CD4-positive, alpha-beta T cell treated with Interleukin-21 for 1 hour (primary cell): ENCODE measurements at regions not wholly inside any gene's neighbourhood (a gene's known extent, or its start where the extent isn't known, plus 50 kb on each side); places are given as distances from the start of the nearest gene placed in this dataset.

ENCODE experiments used
- DNase-seq: peaks from one replicate; pipeline ENCODE4 v3.0.0-alpha.2; 2020

DNA sequence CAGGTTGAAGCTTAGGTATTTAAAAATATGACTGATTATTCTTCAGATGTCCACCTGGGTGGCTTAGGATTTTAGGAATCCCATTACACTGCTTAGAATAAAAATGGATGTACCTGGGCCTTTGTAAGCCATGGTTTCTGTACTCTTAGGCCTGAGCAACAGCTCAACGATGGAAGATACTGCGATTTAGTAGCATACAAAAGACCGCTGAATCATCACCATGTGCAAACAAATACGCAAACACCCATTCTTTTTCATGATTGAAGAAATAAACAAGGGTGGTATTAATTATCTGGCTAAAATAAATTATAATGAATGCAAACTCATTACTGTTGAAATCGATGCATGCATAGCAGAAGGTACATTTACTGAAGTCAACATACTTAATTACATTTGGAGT, 188.9 kb downstream of the ZNF330 start:
- no peak for DNase-seq

- DNase-seq = no peak
These were observed 190.1 kb downstream of the ZNF330 start for GRCh38 chr4:141410839-141411238.

GRCh38 chr4:141411936-141412335, 191.2 kb downstream of the ZNF330 start:
- no peak for DNase-seq

DNA sequence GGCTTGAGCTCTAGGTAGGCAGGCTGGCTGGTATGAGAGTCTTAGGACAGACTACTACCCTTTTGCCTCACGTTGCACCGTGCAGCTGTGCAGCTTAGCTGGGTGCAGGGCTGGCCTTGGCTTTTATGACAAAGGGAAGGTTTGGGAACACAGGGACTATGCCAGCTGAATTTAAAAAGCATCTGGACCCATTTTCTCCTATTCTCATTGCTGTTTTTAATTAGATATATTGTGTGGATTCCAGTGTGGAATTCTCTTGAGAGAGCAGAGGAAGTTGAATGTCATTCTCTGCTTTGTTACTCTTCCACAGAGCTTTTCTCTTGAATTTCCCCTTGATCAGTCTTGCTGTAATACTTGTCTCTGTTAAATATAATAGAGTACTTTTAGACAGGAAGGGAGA, 192.7 kb downstream of the ZNF330 start:
- DNase-seq = no peak

- no peak for DNase-seq
These were observed 195.0 kb downstream of the ZNF330 start for GRCh38 chr4:141415651-141416050.

- DNase-seq = no peak
These were observed 195.5 kb downstream of the ZNF330 start for GRCh38 chr4:141416219-141416618.

- no peak for DNase-seq
These were observed 196.1 kb downstream of the ZNF330 start for GRCh38 chr4:141416677-141417363.

DNA sequence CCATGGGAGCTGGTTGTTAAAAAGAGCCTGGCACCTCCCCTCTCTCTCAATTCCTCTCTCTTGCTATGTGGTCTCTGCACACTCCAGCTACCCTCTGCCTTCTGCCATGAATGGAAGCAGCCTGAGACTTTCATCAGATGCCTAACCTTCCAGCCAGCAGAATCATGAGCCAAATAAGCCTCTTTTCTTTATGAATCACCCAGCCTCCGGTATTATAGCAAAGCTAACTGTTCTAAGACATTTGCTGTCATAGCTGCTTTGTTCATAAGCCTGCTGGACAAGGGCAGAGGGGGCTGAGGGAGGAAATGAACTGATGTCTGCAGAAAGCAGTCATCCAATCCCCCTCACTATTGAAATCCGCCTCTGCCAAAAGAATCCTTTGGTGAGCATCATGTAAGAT, 196.7 kb downstream of the ZNF330 start:
- no peak for DNase-seq

DNA sequence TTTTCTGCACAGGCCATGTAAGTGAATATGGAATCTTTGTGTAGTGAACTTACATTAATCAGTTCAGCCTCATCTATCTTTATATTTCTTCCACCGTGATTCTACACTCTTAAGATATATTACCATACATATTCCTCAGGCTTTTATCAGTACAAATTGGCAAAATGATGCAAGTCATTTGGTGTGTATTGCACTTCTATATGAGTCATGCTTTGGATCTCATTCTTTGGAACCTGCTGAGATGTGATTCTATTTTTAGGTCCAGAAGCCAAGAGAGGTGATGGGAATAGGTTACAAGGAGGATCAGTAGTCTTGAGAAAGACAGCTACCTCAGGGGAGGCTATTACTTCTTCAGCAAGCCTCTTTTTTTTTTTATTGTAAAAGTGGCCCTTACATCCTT, 204.4 kb downstream of the ZNF330 start:
- DNase-seq = no peak

DNA sequence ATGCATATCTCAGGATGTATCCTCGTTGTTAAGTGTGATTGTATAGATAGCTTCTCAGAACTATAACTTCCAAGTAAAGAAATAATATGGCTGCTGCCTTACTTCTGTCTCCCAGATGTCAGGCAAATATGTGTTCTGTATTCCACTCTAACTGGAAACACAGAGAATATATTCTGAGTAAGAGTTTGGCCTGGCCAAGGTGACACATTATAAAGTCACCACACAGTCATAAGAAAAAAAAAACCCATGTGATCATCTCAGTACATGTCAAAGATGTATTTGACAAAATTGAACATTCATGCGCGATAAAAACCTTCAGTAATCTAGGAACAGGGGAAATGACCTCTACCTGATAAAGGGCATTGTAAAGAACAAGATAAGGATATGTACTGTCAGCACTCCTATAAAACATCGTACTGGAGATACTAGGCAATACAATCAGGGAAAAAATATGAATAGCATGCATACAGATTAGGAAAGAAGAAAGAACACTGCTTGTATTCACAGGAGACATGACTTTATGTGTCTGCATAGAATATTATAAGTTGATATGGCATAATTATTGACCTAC, 207.1 kb downstream of the ZNF330 start:
- no peak for DNase-seq

DNA sequence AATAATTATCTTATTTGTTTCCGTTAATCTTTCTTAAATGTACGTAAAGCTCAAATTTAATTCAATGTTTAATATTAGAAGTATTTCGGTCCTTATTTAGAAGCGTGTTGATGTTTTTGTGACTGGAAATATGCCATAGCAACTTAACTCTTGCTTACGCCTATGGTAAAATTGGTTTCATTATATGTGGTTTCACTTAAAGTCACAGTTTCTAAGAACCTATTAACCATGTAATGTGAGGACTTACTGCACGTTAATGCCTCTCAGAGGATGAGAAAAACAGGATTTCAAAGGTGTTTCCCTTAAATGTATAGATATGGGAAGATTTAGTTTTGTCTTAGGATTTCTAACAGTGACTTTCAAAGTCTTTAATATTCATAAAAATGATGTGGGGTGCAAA, 206.4 kb upstream of the IL15 start:
- DNase-seq = no peak

DNA sequence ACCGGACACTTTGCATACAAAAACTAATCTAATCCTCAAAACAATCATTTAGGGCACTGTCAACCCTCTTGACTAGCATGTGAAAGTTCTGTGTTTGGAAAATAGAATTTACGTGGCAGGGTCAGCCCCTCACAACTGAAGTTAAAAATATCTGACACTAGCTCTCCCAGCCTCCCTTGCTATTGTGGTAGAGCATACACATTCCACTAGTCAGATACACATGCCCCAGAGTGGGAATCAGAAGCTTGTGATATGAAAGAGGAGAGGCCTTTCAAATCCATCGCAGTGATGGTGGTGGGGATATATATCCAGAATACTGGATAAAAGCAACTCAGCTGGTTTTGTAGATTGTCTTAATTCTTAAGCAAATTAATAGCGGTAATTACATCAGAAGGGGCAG, 205.7 kb upstream of the IL15 start:
- no peak for DNase-seq

DNA sequence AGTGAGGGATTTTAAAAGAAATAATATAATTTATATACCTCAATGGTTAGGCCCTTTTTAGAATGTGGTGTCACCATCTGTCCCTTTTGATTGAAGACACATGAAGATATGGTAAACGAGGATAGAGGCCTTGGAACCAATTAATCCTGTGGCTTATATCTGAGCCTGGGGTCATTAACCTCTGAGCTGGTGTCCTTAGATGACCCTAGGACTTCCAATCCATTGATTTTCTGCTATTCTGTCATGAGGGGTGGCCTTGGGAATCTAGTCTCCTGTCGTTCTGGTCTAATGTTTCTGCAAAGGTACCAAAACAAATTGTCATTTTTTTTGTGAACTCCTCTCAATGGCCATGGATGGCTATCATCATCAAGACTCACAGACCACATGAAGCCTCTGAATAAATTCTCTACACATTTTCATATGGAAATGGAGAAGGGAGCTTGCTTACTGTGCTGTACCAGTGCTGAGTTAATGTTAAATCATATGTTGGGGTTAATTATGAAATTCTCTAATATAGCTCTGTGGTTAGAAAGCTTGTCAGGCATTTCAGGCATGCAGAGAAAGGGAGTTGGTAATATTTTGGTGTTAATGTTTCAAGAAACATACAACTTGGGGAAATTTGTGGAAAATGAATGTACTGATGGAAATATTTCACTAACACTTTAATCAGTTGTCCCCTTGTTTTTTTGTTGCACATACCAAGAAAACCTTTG, 204.2 kb upstream of the IL15 start:
- no peak for DNase-seq

DNA sequence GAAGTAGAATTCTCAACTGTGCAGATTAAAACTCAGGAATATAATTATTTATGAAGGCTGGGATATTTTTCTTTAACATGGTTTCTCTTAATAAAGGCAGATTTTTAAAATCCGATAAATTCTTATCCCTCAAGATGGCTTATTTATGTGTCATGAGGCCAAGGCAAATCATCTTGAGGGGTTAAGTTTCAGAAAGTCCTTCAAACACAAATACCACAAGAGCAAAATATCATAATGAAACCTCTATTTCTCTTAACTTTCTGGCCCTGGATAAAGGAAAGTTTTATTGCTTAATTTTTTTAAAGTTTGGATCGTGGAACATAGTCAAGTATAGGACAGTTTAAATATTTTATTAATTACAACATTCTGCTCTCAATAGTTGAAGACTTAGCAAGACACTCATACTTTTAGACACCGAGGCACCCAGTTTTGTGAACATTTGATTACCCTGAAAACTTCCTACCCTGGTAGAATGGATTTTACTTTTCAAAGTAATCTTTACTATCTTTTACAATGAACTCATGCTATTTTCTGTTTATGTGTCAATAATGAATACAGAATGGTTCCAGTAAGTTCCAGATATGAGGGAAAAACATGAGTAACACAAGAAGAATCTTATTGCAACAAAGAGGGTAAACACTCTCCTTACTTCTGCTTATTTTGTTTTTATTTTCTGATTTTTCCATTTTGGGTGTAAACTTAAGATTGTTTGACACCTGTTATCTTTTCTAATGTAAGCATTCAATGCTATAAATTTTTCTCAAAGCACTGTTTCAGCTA, 200.7 kb upstream of the IL15 start:
- DNase-seq = no peak

DNA sequence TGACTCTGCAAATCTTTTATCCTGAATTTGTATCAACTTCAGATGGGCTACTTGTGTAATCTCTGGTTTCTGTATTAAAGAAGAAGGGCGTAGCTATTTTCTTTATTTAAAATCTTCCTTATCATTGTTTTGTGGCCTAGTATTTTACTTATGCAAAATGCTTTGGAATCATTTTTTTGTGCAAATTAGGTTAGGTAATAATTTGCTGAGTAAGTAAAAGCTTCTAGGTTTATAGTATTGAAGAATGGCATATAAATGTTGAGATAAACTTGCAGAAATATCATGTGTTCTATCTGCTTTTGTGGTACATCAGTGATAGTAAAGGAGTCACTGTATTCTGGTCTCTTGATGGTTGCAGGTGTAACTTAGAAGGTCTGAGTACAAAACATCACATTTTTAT, 197.2 kb upstream of the IL15 start:
- DNase-seq = no peak

DNA sequence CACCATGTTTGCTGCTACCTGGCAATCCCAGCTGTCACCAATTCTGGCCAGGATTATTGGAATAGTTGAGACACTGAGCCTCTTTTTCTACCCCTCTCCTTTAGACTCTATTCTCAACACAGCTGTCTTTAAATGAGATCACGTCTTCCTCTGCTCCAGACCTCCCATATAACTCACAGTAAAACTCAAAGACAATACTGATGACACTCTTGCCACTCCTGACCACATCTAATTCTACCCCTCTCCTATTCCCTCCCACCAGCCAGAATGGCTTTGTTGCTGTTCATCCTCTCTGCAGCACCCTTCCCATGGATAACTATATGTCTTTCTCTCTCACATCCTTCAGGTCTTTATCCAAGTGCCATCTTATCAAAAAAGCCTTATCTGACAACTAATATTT, 188.6 kb upstream of the IL15 start:
- DNase-seq = no peak

GRCh38 chr4:141448490-141448889, 187.9 kb upstream of the IL15 start:
- DNase-seq = no peak

GRCh38 chr4:141449927-141450326, 186.5 kb upstream of the IL15 start:
- DNase-seq = no peak

GRCh38 chr4:141455651-141456050, 180.7 kb upstream of the IL15 start:
- no peak for DNase-seq

DNA sequence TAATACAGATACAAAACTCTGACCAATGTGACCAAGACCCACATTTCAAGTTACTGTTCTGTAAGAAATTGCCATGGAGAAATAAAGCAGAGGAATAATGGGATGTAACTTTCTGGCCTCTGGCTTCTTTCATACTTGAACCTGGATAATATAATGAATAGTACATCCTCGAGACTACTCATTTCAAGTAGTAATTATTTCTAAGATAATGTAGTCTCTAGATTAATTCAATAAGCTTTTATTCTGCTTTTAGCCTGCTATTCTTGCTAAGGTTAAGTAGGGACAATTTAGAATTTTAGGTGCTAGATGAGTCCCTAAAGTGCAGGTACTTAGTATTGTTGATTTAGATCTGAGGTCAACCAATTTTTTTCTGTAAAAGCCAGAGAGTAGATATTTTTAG, 178.7 kb upstream of the IL15 start:
- no peak for DNase-seq

DNA sequence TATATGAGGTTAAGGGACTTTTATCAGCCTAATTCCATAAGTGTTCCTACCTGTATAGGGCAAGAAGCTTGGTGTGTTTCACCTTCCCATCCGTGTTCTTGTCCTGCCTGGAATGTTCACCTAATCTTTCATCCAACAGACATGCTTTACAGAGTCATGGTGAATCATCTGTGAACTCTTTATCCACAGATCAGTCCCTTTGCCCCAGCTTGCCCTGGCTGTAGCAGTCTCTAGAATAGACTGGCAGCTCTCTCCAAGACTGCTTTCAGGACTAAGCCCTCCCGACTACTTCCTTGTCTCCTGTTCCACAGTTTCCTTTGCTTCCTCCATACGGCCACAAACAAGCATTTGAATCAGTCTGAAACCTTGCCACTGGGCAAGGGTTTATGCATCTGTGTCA, 177.9 kb upstream of the IL15 start:
- no peak for DNase-seq

- DNase-seq = no peak
These were observed 177.4 kb upstream of the IL15 start for GRCh38 chr4:141459020-141459419.

DNA sequence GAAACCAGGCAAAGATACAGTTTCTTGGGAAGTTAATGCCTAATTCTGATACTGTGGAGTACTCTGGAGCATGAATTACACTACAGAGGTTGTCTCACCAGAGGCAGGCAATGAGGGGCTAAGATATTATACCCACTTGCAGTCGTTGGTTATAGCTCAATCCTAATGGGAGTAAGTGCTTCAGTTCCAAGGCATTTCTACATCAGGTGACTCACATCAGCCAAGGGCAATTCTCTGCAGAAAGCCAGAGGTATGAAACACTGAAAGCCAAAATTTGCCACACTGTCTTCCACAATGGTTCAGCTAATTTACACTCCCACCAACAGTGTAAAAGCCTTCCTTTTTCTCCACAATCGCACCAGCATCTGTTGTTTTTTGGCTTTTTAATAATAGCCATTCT, 174.0 kb upstream of the IL15 start:
- DNase-seq = no peak

GRCh38 chr4:141463678-141464077, 172.7 kb upstream of the IL15 start:
- no peak for DNase-seq
